ENCODE measurements at regions not wholly inside any gene's neighbourhood (a gene's known extent, or its start where the extent isn't known, plus 50 kb on each side); places are given as distances from the start of the nearest gene placed in this dataset.
A peak's percentile ranks its signal among the peaks of the same experiment; 100 is the strongest.

GRCh38 chr3:194766845-194767244 lies 81.2 kb downstream of the FAM43A start:
- TF ChIP-seq CTCF (IDR thresholded peaks at IDR 0.05; ENCODE audit: low read depth, low read length) = no peak
- H3K36me3 ChIP-seq = no peaks in the 10 kb centered on the region
- no peak overlapping the region for H3K4me3 ChIP-seq (ENCODE audit: low read depth, low read length)
- H3K9me3 ChIP-seq (ENCODE audit: severe bottlenecking) = no peaks in the 10 kb centered on the region
- DNase-seq = no peak
- no peaks in the 10 kb centered on the region for H3K27me3 ChIP-seq (ENCODE audit: insufficient read depth, low read depth, severe bottlenecking)
- H3K27ac ChIP-seq = no peak overlapping the region

- TF ChIP-seq CTCF (IDR thresholded peaks at IDR 0.05; ENCODE audit: low read depth, low read length) = no peak
- H3K27ac ChIP-seq = no peak overlapping the region
- H3K4me3 ChIP-seq (ENCODE audit: low read depth, low read length) = no peak overlapping the region
- no peak for DNase-seq
- H3K27me3 ChIP-seq (ENCODE audit: insufficient read depth, low read depth, severe bottlenecking) = no peaks in the 10 kb centered on the region
- H3K9me3 ChIP-seq (ENCODE audit: severe bottlenecking) = no peaks in the 10 kb centered on the region
- no peaks in the 10 kb centered on the region for H3K36me3 ChIP-seq
Observed at GRCh38 chr3:194767446-194768207, 81.9 kb downstream of the FAM43A start.

- Histone ChIP-seq H3K27ac (no peak overlapping the region), H3K9me3 (ENCODE audit: severe bottlenecking) (no peaks in the 10 kb centered on the region)
Observed at GRCh38 chr3:194768586-194768985, 82.9 kb downstream of the FAM43A start.

GRCh38 chr3:194769020-194769643 lies 83.4 kb downstream of the FAM43A start:
- DNase-seq = peak; percentile 38
- Histone ChIP-seq H3K9me3 (ENCODE audit: severe bottlenecking) (no peaks in the 10 kb centered on the region), H3K27ac (no peak overlapping the region), H3K36me3 (no peaks in the 10 kb centered on the region), H3K4me3 (ENCODE audit: low read depth, low read length) (no peak overlapping the region), H3K27me3 (ENCODE audit: insufficient read depth, low read depth, severe bottlenecking) (no peaks in the 10 kb centered on the region)
- TF ChIP-seq CTCF (IDR thresholded peaks at IDR 0.05; ENCODE audit: low read depth, low read length) = no peak

More at GRCh38 chr3:194768586-194768985, 82.9 kb downstream of the FAM43A start:
- TF ChIP-seq CTCF (IDR thresholded peaks at IDR 0.05; ENCODE audit: low read depth, low read length) = no peak
- no peak for DNase-seq
- no peaks in the 10 kb centered on the region for H3K36me3 ChIP-seq
- H3K27me3 ChIP-seq (ENCODE audit: insufficient read depth, low read depth, severe bottlenecking) = no peaks in the 10 kb centered on the region
- H3K4me3 ChIP-seq (ENCODE audit: low read depth, low read length) = no peak overlapping the region

GRCh38 chr3:194772241-194773000 lies 86.7 kb downstream of the FAM43A start:
- no peak for TF ChIP-seq CTCF (IDR thresholded peaks at IDR 0.05; ENCODE audit: low read depth, low read length)
- no peaks in the 10 kb centered on the region for H3K36me3 ChIP-seq
- H3K27ac ChIP-seq = no peak overlapping the region
- no peak for DNase-seq
- no peaks in the 10 kb centered on the region for H3K9me3 ChIP-seq (ENCODE audit: severe bottlenecking)
- no peaks in the 10 kb centered on the region for H3K27me3 ChIP-seq (ENCODE audit: insufficient read depth, low read depth, severe bottlenecking)
- H3K4me3 ChIP-seq (ENCODE audit: low read depth, low read length) = no peak overlapping the region

All from WERI-Rb-1 (cell line).